NCI-H526 (cell line): ENCODE measurements at regions not wholly inside any gene's neighbourhood (a gene's known extent, or its start where the extent isn't known, plus 50 kb on each side); places are given as distances from the start of the nearest gene placed in this dataset.
"Not testable (repeated sequence)": the region's sequence is repeated elsewhere in the genome, so short reads cannot be mapped to it uniquely, and the experiment has no call there.

Source experiments
- DNase-seq, 2 experiments: peaks; one replicate each; lab custom pipeline; 2025; lab: John Stamatoyannopoulos, UW

GRCh38 chr6:76275746-76276145 is 203.3 kb upstream of the IMPG1 start:
- peak; percentile 35 to 39 for DNase-seq

- DNase-seq = no peak
Observed at GRCh38 chr6:76264468-76264867, 192.0 kb upstream of the IMPG1 start.

GRCh38 chr6:76262240-76262639 is 189.8 kb upstream of the IMPG1 start:
- DNase-seq = no peak

- DNase-seq = no peak
Observed at GRCh38 chr6:76250666-76251065, 178.2 kb upstream of the IMPG1 start.

- no peak for DNase-seq
Observed at GRCh38 chr6:76247527-76247926, 175.1 kb upstream of the IMPG1 start.

- no peak for DNase-seq
Observed at GRCh38 chr6:76240092-76240491, 167.6 kb upstream of the IMPG1 start.

GRCh38 chr6:76230711-76231110 is 158.2 kb upstream of the IMPG1 start:
- peak in 1 of 2 experiments; percentile 18 for DNase-seq

GRCh38 chr6:76222189-76222588 is 149.7 kb upstream of the IMPG1 start:
- no peak for DNase-seq

- no peak for DNase-seq
Observed at GRCh38 chr6:76221525-76221924, 149.1 kb upstream of the IMPG1 start.

- DNase-seq = no peak
Observed at GRCh38 chr6:76220805-76221204, 148.3 kb upstream of the IMPG1 start.

- no peak for DNase-seq
Observed at GRCh38 chr6:76217606-76218005, 145.1 kb upstream of the IMPG1 start.

GRCh38 chr6:76214546-76214945 is 142.1 kb upstream of the IMPG1 start:
- no peak for DNase-seq

GRCh38 chr6:76174722-76175121 is 102.3 kb upstream of the IMPG1 start:
- DNase-seq = no peak

- peak in 1 of 2 experiments; percentile 10 for DNase-seq
Observed at GRCh38 chr6:76166874-76167273, 94.4 kb upstream of the IMPG1 start.

GRCh38 chr6:76166297-76166696 is 93.8 kb upstream of the IMPG1 start:
- DNase-seq = peak in 1 of 2 experiments; percentile 3

- no peak for DNase-seq
Observed at GRCh38 chr6:76165471-76166221, 93.2 kb upstream of the IMPG1 start.

GRCh38 chr6:76162811-76163210 is 90.3 kb upstream of the IMPG1 start:
- no peak for DNase-seq

GRCh38 chr6:76157800-76158199 is 85.3 kb upstream of the IMPG1 start:
- not testable (repeated sequence) for DNase-seq

- DNase-seq = no peak
Observed at GRCh38 chr6:76135481-76135880, 63.0 kb upstream of the IMPG1 start.

GRCh38 chr6:76134651-76135050 is 62.2 kb upstream of the IMPG1 start:
- no peak for DNase-seq

GRCh38 chr6:76124018-76124417 is 51.6 kb upstream of the IMPG1 start:
- DNase-seq = peak; percentile 53 to 68
